22Rv1 (cell line): ENCODE measurements at regions not wholly inside any gene's neighbourhood (a gene's known extent, or its start where the extent isn't known, plus 50 kb on each side); places are given as distances from the start of the nearest gene placed in this dataset.

Source experiments
- CTCF ChIP-seq: fragments of 450-650 bp; IDR thresholded peaks from 2 replicates; pipeline ENCODE4 v1.5.1; 2017; ENCODE audit warnings: mild to moderate bottlenecking
- ZFX ChIP-seq: fragments of 450-650 bp; IDR thresholded peaks from 2 replicates; pipeline ENCODE4 v1.6.1; 2017; ENCODE audit warnings: antibody characterized with exemption, borderline replicate concordance

- no peak for TF ChIP-seq CTCF
- no peak for TF ChIP-seq ZFX
Measured at GRCh38 chr19:31071136-31071855, 277.9 kb downstream of the TSHZ3 start.
